MM.1S (cell line): ENCODE measurements at regions not wholly inside any gene's neighbourhood (a gene's known extent, or its start where the extent isn't known, plus 50 kb on each side); places are given as distances from the start of the nearest gene placed in this dataset.

Experiments used
- DNase-seq: peaks from one replicate; pipeline ENCODE4 v3.0.0-alpha.2; 2015
- H2AFZ ChIP-seq: fragments of 300-600 bp; sonication (generic); 2 replicates; pipeline ENCODE4 v1.6.0; 2016; ENCODE audit warnings: antibody characterized with exemption, low read length
- H3F3A ChIP-seq: fragments of 300-600 bp; sonication (generic); 2 replicates; pipeline ENCODE4 v1.6.1; 2016; ENCODE audit warnings: mild to moderate bottlenecking, antibody characterized with exemption, low read length, moderate library complexity, mixed read lengths; ENCODE audit not compliant: insufficient read depth
- H3K27ac ChIP-seq: fragments of 300-600 bp; sonication (generic); 2 replicates; pipeline ENCODE4 v1.5.1; 2016; ENCODE audit warnings: mild to moderate bottlenecking, low read length
- H3K27me3 ChIP-seq: fragments of 300-600 bp; sonication (generic); replicated peaks from 2 replicates; pipeline ENCODE4 v1.6.0; 2016; ENCODE audit warnings: low read length; ENCODE audit not compliant: insufficient read depth
- H3K36me3 ChIP-seq: fragments of 300-600 bp; sonication (generic); replicated peaks from 2 replicates; pipeline ENCODE4 v1.6.1; 2016; ENCODE audit warnings: mild to moderate bottlenecking, low read length, mixed read lengths; ENCODE audit not compliant: insufficient read depth
- H3K4me1 ChIP-seq: fragments of 300-600 bp; sonication (generic); 2 replicates; pipeline ENCODE4 v1.6.1; 2016; ENCODE audit warnings: low read length, mixed read lengths
- H3K4me2 ChIP-seq: fragments of 300-600 bp; sonication (generic); 2 replicates; pipeline ENCODE4 v1.6.0; 2016; ENCODE audit warnings: low read depth, low read length
- H3K4me3 ChIP-seq: fragments of 300-600 bp; sonication (generic); 2 replicates; pipeline ENCODE4 v1.5.1; 2016; ENCODE audit warnings: low read length, mixed read lengths
- H3K79me2 ChIP-seq: fragments of 300-600 bp; sonication (generic); 2 replicates; pipeline ENCODE4 v1.6.1; 2016; ENCODE audit warnings: mixed run types, low read length, mixed read lengths
- H3K9ac ChIP-seq: fragments of 300-600 bp; sonication (generic); 2 replicates; pipeline ENCODE4 v1.6.1; 2016; ENCODE audit warnings: low read length, mixed read lengths
- H3K9me2 ChIP-seq: fragments of 300-600 bp; sonication (generic); replicated peaks from 2 replicates; pipeline ENCODE4 v1.6.1; 2016; ENCODE audit warnings: mild to moderate bottlenecking, low read length, mixed read lengths; ENCODE audit not compliant: insufficient read depth
- H3K9me3 ChIP-seq: fragments of 300-600 bp; sonication (generic); replicated peaks from 2 replicates; pipeline ENCODE4 v1.6.1; 2016; ENCODE audit warnings: mild to moderate bottlenecking, low read length, mixed read lengths; ENCODE audit not compliant: insufficient read depth
- H4K20me1 ChIP-seq: fragments of 300-600 bp; sonication (generic); 2 replicates; pipeline ENCODE4 v1.6.1; 2016; ENCODE audit warnings: mild to moderate bottlenecking, low read length, moderate library complexity, mixed read lengths; ENCODE audit not compliant: insufficient read depth
- EZH2 ChIP-seq: fragments of 300-600 bp; sonication (generic); optimal IDR thresholded peaks from 2 replicates; pipeline ENCODE3; 2017; ENCODE audit warnings: low read depth, mild to moderate bottlenecking, antibody characterized with exemption, low read length, mixed read lengths
- EZH2phosphoT487 ChIP-seq: fragments of 300-600 bp; sonication (generic); IDR thresholded peaks from 2 replicates; pipeline ENCODE4 v1.6.1; 2018; ENCODE audit warnings: antibody characterized with exemption, low read length
- TF ChIP-seq, protein P1 (sequence below): fragments of 300-600 bp; sonication (generic); IDR thresholded peaks from 2 replicates; pipeline ENCODE4 v1.5.1; 2016; ENCODE audit warnings: antibody characterized with exemption, low read length, mixed read lengths

DNA sequence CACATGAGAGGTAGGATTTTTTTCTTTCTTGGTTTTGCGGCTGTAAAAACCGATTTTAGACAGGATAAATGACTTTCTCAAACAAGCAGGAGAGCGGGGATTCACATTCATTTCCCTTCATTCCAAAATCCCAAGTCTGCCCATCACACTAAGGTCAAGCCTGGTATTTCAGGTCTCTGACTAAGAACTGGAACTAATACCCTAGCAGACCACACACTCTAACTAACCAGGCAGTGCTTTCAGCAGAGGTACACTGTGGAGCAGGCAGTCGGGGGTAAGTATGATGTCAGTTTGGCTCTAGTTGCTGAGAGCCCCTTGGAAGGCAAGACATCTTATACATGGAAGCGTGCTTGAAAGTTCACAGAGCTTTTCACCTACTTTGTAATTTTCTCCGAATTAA is 128.1 kb upstream of the LHCGR start:
- Histone ChIP-seq H3K79me2 (no peaks in the 10 kb centered on the region), H3K4me3 (no peak overlapping the region), H3K4me1 (no peaks in the 10 kb centered on the region), H3K4me2 (no peak overlapping the region), H3F3A (no peaks in the 10 kb centered on the region), H3K9me2 (no peaks in the 10 kb centered on the region), H3K27me3 (no peaks in the 10 kb centered on the region), H3K9ac (no peak overlapping the region), H3K27ac (no peak overlapping the region), H4K20me1 (no peaks in the 10 kb centered on the region), H3K9me3 (no peaks in the 10 kb centered on the region), H3K36me3 (no peaks in the 10 kb centered on the region), H2AFZ (no peak overlapping the region)
- no peak for DNase-seq
- TF ChIP-seq EZH2phosphoT487 (no peak), EZH2 (no peak)
- TF ChIP-seq, protein P1, sequence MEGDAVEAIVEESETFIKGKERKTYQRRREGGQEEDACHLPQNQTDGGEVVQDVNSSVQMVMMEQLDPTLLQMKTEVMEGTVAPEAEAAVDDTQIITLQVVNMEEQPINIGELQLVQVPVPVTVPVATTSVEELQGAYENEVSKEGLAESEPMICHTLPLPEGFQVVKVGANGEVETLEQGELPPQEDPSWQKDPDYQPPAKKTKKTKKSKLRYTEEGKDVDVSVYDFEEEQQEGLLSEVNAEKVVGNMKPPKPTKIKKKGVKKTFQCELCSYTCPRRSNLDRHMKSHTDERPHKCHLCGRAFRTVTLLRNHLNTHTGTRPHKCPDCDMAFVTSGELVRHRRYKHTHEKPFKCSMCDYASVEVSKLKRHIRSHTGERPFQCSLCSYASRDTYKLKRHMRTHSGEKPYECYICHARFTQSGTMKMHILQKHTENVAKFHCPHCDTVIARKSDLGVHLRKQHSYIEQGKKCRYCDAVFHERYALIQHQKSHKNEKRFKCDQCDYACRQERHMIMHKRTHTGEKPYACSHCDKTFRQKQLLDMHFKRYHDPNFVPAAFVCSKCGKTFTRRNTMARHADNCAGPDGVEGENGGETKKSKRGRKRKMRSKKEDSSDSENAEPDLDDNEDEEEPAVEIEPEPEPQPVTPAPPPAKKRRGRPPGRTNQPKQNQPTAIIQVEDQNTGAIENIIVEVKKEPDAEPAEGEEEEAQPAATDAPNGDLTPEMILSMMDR, result no peak

DNA sequence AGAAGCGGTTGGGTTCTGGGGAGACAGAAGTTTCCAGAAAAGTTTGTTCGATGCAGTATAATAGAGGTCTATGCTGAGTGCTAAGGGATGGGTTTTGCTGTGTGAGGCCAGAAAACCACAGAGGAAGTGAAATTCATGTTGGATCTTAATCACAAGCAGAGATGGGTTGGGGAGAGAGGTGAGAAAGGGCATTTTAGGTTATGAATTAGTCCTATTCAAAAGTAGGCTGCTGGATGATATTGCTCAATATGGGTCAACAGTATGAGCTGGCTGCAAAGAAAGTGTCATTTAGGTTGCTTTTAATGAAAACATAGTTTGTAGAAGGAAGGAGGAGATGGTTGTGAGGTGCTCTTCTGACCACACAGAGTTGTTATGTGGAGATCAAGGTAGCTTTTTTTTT is 118.8 kb upstream of the LHCGR start:
- H3K9me3 ChIP-seq, result no peaks in the 10 kb centered on the region
- H2AFZ ChIP-seq, result no peak overlapping the region
- no peaks in the 10 kb centered on the region for H3K27me3 ChIP-seq
- DNase-seq, result no peak
- no peaks in the 10 kb centered on the region for H3F3A ChIP-seq
- TF ChIP-seq, protein P1, result no peak
- TF ChIP-seq EZH2, result no peak
- TF ChIP-seq EZH2phosphoT487, result no peak
- no peaks in the 10 kb centered on the region for H3K36me3 ChIP-seq
- no peak overlapping the region for H3K4me3 ChIP-seq
- H3K4me1 ChIP-seq, result no peaks in the 10 kb centered on the region; the same call in 1 of the 2 replicates
- no peaks in the 10 kb centered on the region for H4K20me1 ChIP-seq
- no peaks in the 10 kb centered on the region for H3K9me2 ChIP-seq
- H3K79me2 ChIP-seq, result no peaks in the 10 kb centered on the region
- H3K9ac ChIP-seq, result no peak overlapping the region
- H3K27ac ChIP-seq, result no peak overlapping the region
- no peak overlapping the region for H3K4me2 ChIP-seq

DNA sequence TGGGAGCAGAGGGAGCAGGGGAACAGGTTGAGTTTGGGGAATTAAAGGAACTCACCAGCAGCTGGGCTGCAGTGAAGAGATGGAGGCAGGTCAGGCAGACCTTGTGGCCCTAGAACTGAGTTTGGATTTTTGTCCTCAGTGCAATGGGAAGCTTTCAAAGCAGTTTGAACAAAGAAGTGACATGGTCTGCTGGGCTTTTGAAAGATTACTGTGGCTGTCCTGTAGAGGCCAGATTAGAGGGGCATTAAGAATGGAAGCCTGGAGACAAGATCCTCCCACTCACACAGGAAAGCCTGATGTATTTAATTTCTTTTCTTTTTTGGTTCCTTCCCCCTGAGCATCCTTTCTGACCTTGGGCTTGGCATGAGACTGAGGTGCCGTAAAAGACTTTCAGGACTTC is 118.1 kb upstream of the LHCGR start:
- Histone ChIP-seq H3K27me3 (no peaks in the 10 kb centered on the region), H3K36me3 (no peaks in the 10 kb centered on the region), H3K79me2 (no peaks in the 10 kb centered on the region), H3K9ac (no peak overlapping the region), H3F3A (no peaks in the 10 kb centered on the region), H3K9me3 (no peaks in the 10 kb centered on the region), H3K4me3 (no peak overlapping the region), H3K4me2 (no peak overlapping the region), H2AFZ (no peak overlapping the region), H3K27ac (no peak overlapping the region), H3K4me1 (no peaks in the 10 kb centered on the region; the same call in 1 of the 2 replicates), H4K20me1 (no peaks in the 10 kb centered on the region), H3K9me2 (no peaks in the 10 kb centered on the region)
- no peak for DNase-seq
- TF ChIP-seq EZH2, result no peak
- TF ChIP-seq EZH2phosphoT487, result no peak
- TF ChIP-seq, protein P1, result no peak

DNA sequence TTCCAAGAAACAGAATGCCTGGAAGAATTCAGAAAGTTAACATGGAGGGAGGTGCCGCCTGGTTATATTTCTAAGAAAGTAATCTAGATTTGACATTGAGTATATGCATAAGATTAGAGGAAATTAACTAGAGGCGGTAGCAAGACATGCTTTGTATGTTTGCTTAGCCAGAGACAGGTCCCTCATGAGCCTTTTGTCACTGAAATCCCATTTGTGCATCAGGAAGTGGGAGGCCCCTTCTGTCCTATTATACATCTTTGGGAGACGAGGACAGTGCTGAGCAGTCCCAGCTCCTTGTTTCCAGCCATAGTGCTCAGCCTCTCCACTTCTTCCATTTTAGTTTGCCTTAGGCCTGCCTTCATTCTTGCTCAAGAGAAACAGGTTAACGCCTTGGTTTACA is 115.4 kb upstream of the LHCGR start:
- H3F3A ChIP-seq, result no peaks in the 10 kb centered on the region
- H4K20me1 ChIP-seq, result no peaks in the 10 kb centered on the region
- TF ChIP-seq EZH2phosphoT487, result no peak
- TF ChIP-seq, protein P1, result no peak
- no peak for DNase-seq
- H3K9me3 ChIP-seq, result no peaks in the 10 kb centered on the region
- no peaks in the 10 kb centered on the region for H3K79me2 ChIP-seq
- H3K4me2 ChIP-seq, result no peak overlapping the region
- no peaks in the 10 kb centered on the region for H3K36me3 ChIP-seq
- H3K27me3 ChIP-seq, result no peaks in the 10 kb centered on the region
- H3K4me1 ChIP-seq, result no peaks in the 10 kb centered on the region; the same call in 1 of the 2 replicates
- H3K9ac ChIP-seq, result no peak overlapping the region
- H2AFZ ChIP-seq, result no peak overlapping the region
- no peak overlapping the region for H3K27ac ChIP-seq
- H3K4me3 ChIP-seq, result no peak overlapping the region
- H3K9me2 ChIP-seq, result no peaks in the 10 kb centered on the region
